ENCODE measurements at regions not wholly inside any gene's neighbourhood (a gene's known extent, or its start where the extent isn't known, plus 50 kb on each side); places are given as distances from the start of the nearest gene placed in this dataset.

DNA sequence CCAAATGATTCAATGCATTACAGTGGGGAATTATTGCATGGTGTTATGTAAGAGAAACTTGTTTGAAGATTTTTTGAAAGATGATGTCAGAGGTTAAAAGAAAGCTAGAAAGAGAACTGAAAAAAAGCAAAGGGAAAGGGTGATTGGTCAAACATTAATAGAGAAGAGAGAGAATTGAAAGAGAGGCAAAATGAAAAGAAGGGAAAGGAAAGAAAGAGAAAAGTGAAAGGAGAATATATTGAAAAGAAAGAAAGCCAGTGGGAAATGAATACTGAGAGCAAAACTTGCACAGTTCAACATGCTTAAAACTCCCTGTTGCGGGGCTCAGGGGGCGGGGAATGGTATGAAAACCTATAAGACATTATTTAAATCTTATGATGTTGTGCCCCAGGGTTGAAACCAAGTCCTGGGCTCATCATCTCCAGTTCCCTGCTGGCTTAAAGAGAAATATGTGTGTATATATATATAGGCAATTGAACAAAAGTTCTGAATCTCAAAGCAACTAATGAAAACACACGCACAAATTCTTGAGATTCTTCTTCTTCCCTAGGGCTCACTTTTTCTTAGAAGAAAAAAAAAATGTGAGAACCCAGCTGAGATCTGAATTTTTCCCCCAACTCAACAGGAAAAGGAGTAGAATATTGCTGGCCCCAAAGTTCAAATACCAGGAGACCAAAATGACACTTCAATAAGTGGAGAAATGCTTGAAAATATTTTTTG lies 2045.9 kb upstream of the CELF4 start:
- no peak overlapping the region for H2BK20ac ChIP-seq (ENCODE audit: low read length)
- 0 out of 2 replicates have a peak overlapping the region, but pooled peaks have one; percentile 13 for H3K27ac ChIP-seq (ENCODE audit: low read depth, low read length)
- no peaks in the 10 kb centered on the region for H3K23me2 ChIP-seq (ENCODE audit: low read depth, low read length)
- H3K36me3 ChIP-seq (ENCODE audit: control insufficient read depth in 2 of 4, insufficient read depth in 4 of 4, low read length in 3 of 4), result no peaks in the 10 kb centered on the region
- peaks cover 0 to 1% (median 0%) of the 10 kb centered on the region in 4 experiments; a peak in 1 of 7 replicates for H3K27me3 ChIP-seq (replicated peaks in 1 of 4; ENCODE audit: control insufficient read depth in 3 of 4, extremely low read depth in 1 of 4, insufficient read depth in 3 of 4, low read length in 3 of 4)
- no peak overlapping the region for H3K4ac ChIP-seq (replicated peaks; ENCODE audit: insufficient read length, low read depth, low read length)
- no peak for DNase-seq (ENCODE audit: low read depth in 1 of 2, low spot score in 2 of 2)
- no peak overlapping the region for H4K8ac ChIP-seq (ENCODE audit: extremely low read depth, insufficient read depth, low read length)
- H3K4me3 ChIP-seq (ENCODE audit: extremely low read depth in 1 of 4, insufficient read depth in 2 of 4, low read depth in 3 of 4, low read length in 4 of 4), result 0 out of 8 replicates have a peak overlapping the region, but pooled peaks of 1 of the 4 experiments have one; percentile 6
- H2BK12ac ChIP-seq (ENCODE audit: low read depth, low read length), result 0 out of 2 replicates have a peak overlapping the region, but pooled peaks have one; percentile 56
- no peak overlapping the region for H3K23ac ChIP-seq (ENCODE audit: insufficient read length)
- no peak overlapping the region for H2BK120ac ChIP-seq (replicated peaks; ENCODE audit: low read depth, low read length)
- CTCF ChIA-PET (ENCODE audit: partially characterized antibody), result interaction anchor here (0.6 to 0.7 kb wide), 2 partner anchors 24 to 1699 kb away, joined by 3 read pairs; no protein-coding TSS in a partner anchor
- H3K79me2 ChIP-seq (ENCODE audit: control insufficient read depth in 1 of 2, insufficient read depth in 2 of 2, low read length in 2 of 2), result no peaks in the 10 kb centered on the region
- H2AFZ ChIP-seq (ENCODE audit: low read length), result no peak overlapping the region
- no peak overlapping the region for H2BK15ac ChIP-seq (ENCODE audit: low read length)
- TF ChIP-seq ZNF274 (IDR thresholded peaks at IDR 0.05; ENCODE audit: borderline replicate concordance, extremely low read depth, low read length), result no peak
- TF ChIP-seq CHD2 (IDR thresholded peaks at IDR 0.05; ENCODE audit: low read length), result no peak
- no peak for TF ChIP-seq GTF2F1 (IDR thresholded peaks at IDR 0.05; ENCODE audit: borderline replicate concordance, low read depth, low read length)
- no peak for TF ChIP-seq NRF1 (IDR thresholded peaks at IDR 0.05; ENCODE audit: low read depth, low read length)
- no peak for TF ChIP-seq PHF8 (conservative IDR thresholded peaks at IDR 0.05; ENCODE audit: low read depth, low read length)
- TF ChIP-seq, protein P1, sequence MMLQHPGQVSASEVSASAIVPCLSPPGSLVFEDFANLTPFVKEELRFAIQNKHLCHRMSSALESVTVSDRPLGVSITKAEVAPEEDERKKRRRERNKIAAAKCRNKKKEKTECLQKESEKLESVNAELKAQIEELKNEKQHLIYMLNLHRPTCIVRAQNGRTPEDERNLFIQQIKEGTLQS (IDR thresholded peaks at IDR 0.05; ENCODE audit: insufficient read depth, low read depth, low read length), result no peak
- no peak for TF ChIP-seq RNF2 (IDR thresholded peaks at IDR 0.05; ENCODE audit: borderline replicate concordance, low read depth, low read length, missing control alignments, poor library complexity, severe bottlenecking)
- no peak for TF ChIP-seq JUND (IDR thresholded peaks at IDR 0.05; ENCODE audit: low read length)
- TF ChIP-seq TAF1 (IDR thresholded peaks at IDR 0.05; ENCODE audit: low read depth, low read length), result no peak
- no peak for TF ChIP-seq SAP30 (IDR thresholded peaks at IDR 0.05; ENCODE audit: insufficient read depth, insufficient replicate concordance, low read length)
- no peak for TF ChIP-seq SUZ12 (IDR thresholded peaks at IDR 0.05; ENCODE audit: low read length)
- no peak for TF ChIP-seq SIRT6 (IDR thresholded peaks at IDR 0.05; ENCODE audit: low read length)
- no peaks in the 10 kb centered on the region for H4K20me1 ChIP-seq (replicated peaks in 1 of 2; ENCODE audit: control insufficient read depth in 1 of 2, insufficient read depth in 2 of 2, low read length in 2 of 2)
- no peaks in the 10 kb centered on the region for H3K9me3 ChIP-seq (ENCODE audit: insufficient read depth in 2 of 2, low read depth in 1 of 2, low read length in 1 of 2)
- no peak overlapping the region for H2AK5ac ChIP-seq (ENCODE audit: low read depth, low read length)
- H3K9ac ChIP-seq (replicated peaks in 1 of 4; ENCODE audit: extremely low read depth in 1 of 4, low read depth in 3 of 4, low read length in 3 of 4), result no peak overlapping the region
- H3K4me1 ChIP-seq (replicated peaks in 1 of 4; ENCODE audit: control insufficient read depth in 3 of 4, insufficient read depth in 4 of 4, low read length in 3 of 4), result peaks cover 1 to 24% (median 12%) of the 10 kb centered on the region in 4 experiments; a peak in 5 of 7 replicates
- H3K79me1 ChIP-seq (ENCODE audit: low read depth, low read length), result no peaks in the 10 kb centered on the region
- no peak overlapping the region for H3K56ac ChIP-seq (replicated peaks; ENCODE audit: insufficient read length, low read depth, low read length)
- H3K4me2 ChIP-seq (ENCODE audit: insufficient read depth in 1 of 2, low read depth in 2 of 2, low read length in 2 of 2), result 0 out of 4 replicates have a peak overlapping the region, but pooled peaks have one; percentile 6 to 27
- POLR2A ChIA-PET (ENCODE audit: partially characterized antibody), result no interaction called here
- H3K14ac ChIP-seq (ENCODE audit: insufficient read length), result no peak overlapping the region
- no peak overlapping the region for H3K18ac ChIP-seq (ENCODE audit: extremely low read depth, low read length)
- no peak overlapping the region for H4K91ac ChIP-seq (replicated peaks; ENCODE audit: insufficient read length, low read length)
- 56% methylated on average over 3 of the region's 3 CpGs; no CpG with 5 or more reads in 1 of the 2 experiments for WGBS, 2 experiments (ENCODE audit: extremely low coverage in 1 of 2, insufficient coverage in 1 of 2, insufficient read length in 1 of 2, insufficient replicate concordance in 2 of 2, low coverage in 1 of 2, low lambda C conversion rate in 2 of 2, missing lambda C conversion rate in 1 of 2)
- H2BK5ac ChIP-seq (ENCODE audit: low read depth, low read length), result no peak overlapping the region
- no peak for FAIRE-seq
- H4K5ac ChIP-seq (ENCODE audit: insufficient read length, low read depth, low read length), result no peak overlapping the region

Measured in H1 (cell line).